NCI-H510A (cell line): ENCODE measurements at regions not wholly inside any gene's neighbourhood (a gene's known extent, or its start where the extent isn't known, plus 50 kb on each side); places are given as distances from the start of the nearest gene placed in this dataset.

Experiments
- DNase-seq: peaks from one replicate; lab custom pipeline; 2025; lab: John Stamatoyannopoulos, UW

GRCh38 chr2:18927525-18928232 lies 338.3 kb upstream of the NT5C1B start:
- no peak for DNase-seq

GRCh38 chr2:18926631-18927524 lies 337.5 kb upstream of the NT5C1B start:
- DNase-seq = no peak

GRCh38 chr2:18925296-18925695 lies 335.9 kb upstream of the NT5C1B start:
- DNase-seq = no peak

- no peak for DNase-seq
These were observed 335.5 kb upstream of the NT5C1B start for GRCh38 chr2:18924886-18925285.

GRCh38 chr2:18924386-18924785 lies 335.0 kb upstream of the NT5C1B start:
- DNase-seq = no peak

- DNase-seq = no peak
These were observed 332.9 kb upstream of the NT5C1B start for GRCh38 chr2:18922276-18922675.

- DNase-seq = no peak
These were observed 328.9 kb upstream of the NT5C1B start for GRCh38 chr2:18918280-18918679.

- DNase-seq = no peak
These were observed 325.9 kb upstream of the NT5C1B start for GRCh38 chr2:18915227-18915626.

GRCh38 chr2:18913512-18913911 lies 324.1 kb upstream of the NT5C1B start:
- DNase-seq = no peak

GRCh38 chr2:18912225-18912888 lies 323.0 kb upstream of the NT5C1B start:
- peak; percentile 21 for DNase-seq

GRCh38 chr2:18911416-18911815 lies 322.0 kb upstream of the NT5C1B start:
- DNase-seq = no peak

- DNase-seq = no peak
These were observed 321.5 kb upstream of the NT5C1B start for GRCh38 chr2:18910843-18911242.

- DNase-seq = no peak
These were observed 318.6 kb upstream of the NT5C1B start for GRCh38 chr2:18907937-18908336.

- no peak for DNase-seq
These were observed 318.1 kb upstream of the NT5C1B start for GRCh38 chr2:18907508-18907907.

GRCh38 chr2:18903750-18904149 lies 314.4 kb upstream of the NT5C1B start:
- DNase-seq = no peak

- no peak for DNase-seq
These were observed 311.9 kb upstream of the NT5C1B start for GRCh38 chr2:18901242-18901641.

- DNase-seq = no peak
These were observed 311.3 kb upstream of the NT5C1B start for GRCh38 chr2:18900691-18901141.

GRCh38 chr2:18899725-18900124 lies 310.4 kb upstream of the NT5C1B start:
- no peak for DNase-seq

GRCh38 chr2:18898271-18898670 lies 308.9 kb upstream of the NT5C1B start:
- no peak for DNase-seq

GRCh38 chr2:18896125-18896764 lies 306.9 kb upstream of the NT5C1B start:
- no peak for DNase-seq

- DNase-seq = no peak
These were observed 302.4 kb upstream of the NT5C1B start for GRCh38 chr2:18891600-18892345.
